MM.1S (cell line): ENCODE measurements at regions not wholly inside any gene's neighbourhood (a gene's known extent, or its start where the extent isn't known, plus 50 kb on each side); places are given as distances from the start of the nearest gene placed in this dataset.

Experiments used
- CTCF ChIP-seq: fragments of 300-600 bp; sonication (generic); IDR thresholded peaks from 2 replicates; pipeline ENCODE4 v1.5.1; 2016; ENCODE audit warnings: antibody characterized with exemption, low read length, mixed read lengths
- EZH2 ChIP-seq: fragments of 300-600 bp; sonication (generic); optimal IDR thresholded peaks from 2 replicates; pipeline ENCODE3; 2017; ENCODE audit warnings: low read depth, mild to moderate bottlenecking, antibody characterized with exemption, low read length, mixed read lengths
- EZH2phosphoT487 ChIP-seq: fragments of 300-600 bp; sonication (generic); IDR thresholded peaks from 2 replicates; pipeline ENCODE4 v1.6.1; 2018; ENCODE audit warnings: antibody characterized with exemption, low read length

- TF ChIP-seq CTCF (no peak), EZH2 (no peak), EZH2phosphoT487 (no peak)
These were observed 319.5 kb upstream of the CXCR4 start for GRCh38 chr2:136437461-136437860.
